RWPE1 (cell line): ENCODE measurements at regions not wholly inside any gene's neighbourhood (a gene's known extent, or its start where the extent isn't known, plus 50 kb on each side); places are given as distances from the start of the nearest gene placed in this dataset.

Experiments used
- CTCF ChIA-PET: fragments of 350-600 bp; sonication (Branson Sonifier 250); formaldehyde crosslinking; extraction: SDS; loops from one replicate; lab custom pipeline; 2021; lab: Yijun Ruan, JAX
- POLR2A ChIA-PET: fragments of 400-600 bp; formaldehyde crosslinking; extraction: SDS; loops from one replicate; lab custom pipeline; 2020; ENCODE audit warnings: antibody characterized with exemption; ENCODE audit not compliant: low non-redundant PET; lab: Yijun Ruan, JAX
- DNase-seq: peaks from one replicate; pipeline ENCODE4 v3.0.0; 2012; ENCODE audit warnings: low spot score
- H3K27ac ChIP-seq: fragments of 450-650 bp; 2 replicates; pipeline ENCODE4 v1.5.1; 2017
- TF ChIP-seq, protein P1 (sequence below): fragments of 450-650 bp; conservative IDR thresholded peaks from 2 replicates; pipeline ENCODE4 v1.5.1; 2017; ENCODE audit warnings: low read depth, mild to moderate bottlenecking

DNA sequence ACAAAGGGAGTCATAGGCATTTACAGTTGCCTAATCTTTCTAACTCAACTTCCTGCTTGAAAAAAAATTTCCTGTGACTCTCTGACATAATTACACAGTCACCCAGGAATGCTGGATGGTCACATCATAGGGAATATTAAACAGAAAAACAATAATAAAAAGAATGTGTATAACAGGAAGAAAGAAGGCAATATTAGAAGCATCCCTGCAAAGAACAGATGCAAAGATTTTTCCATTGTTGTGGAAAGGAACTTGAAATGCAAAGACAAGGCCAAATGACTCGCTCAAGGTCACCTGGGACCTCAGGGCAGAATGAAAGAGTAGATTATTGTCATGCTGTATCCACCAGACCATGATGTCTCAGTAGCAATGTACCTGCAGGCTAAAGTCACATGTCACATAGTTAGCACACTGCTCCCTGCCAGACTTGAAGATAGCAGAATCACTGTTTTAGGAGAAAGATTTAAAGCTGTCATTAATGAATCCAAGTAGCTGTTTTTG lies 184.3 kb downstream of the CYYR1 start:
- DNase-seq, result peak; percentile 26
- peak overlapping the region; percentile 83 for H3K27ac ChIP-seq
- ChIA-PET POLR2A (no interaction called here), CTCF (no interaction called here)
- TF ChIP-seq, protein P1, sequence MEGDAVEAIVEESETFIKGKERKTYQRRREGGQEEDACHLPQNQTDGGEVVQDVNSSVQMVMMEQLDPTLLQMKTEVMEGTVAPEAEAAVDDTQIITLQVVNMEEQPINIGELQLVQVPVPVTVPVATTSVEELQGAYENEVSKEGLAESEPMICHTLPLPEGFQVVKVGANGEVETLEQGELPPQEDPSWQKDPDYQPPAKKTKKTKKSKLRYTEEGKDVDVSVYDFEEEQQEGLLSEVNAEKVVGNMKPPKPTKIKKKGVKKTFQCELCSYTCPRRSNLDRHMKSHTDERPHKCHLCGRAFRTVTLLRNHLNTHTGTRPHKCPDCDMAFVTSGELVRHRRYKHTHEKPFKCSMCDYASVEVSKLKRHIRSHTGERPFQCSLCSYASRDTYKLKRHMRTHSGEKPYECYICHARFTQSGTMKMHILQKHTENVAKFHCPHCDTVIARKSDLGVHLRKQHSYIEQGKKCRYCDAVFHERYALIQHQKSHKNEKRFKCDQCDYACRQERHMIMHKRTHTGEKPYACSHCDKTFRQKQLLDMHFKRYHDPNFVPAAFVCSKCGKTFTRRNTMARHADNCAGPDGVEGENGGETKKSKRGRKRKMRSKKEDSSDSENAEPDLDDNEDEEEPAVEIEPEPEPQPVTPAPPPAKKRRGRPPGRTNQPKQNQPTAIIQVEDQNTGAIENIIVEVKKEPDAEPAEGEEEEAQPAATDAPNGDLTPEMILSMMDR, result no peak

DNA sequence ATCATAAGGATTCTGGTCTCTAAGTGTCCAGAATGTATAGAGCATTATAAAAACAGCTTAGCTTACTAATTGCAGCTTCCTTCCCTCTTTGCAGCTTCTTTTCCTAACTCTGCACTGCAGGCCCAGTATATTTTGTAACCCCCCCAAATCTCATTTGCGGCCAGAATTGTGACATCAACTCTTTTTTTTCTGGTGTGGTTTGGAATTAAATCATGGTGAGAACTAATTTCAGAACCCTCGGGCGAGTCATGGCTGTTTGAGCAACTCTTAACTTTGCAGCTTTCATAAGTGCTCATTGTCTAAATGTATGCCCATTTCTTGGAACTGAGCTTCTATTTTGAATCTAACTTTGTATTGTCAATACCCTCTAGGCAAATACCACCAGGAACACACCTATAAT lies 187.4 kb downstream of the CYYR1 start:
- no peak for DNase-seq
- POLR2A ChIA-PET, result no interaction called here
- TF ChIP-seq, protein P1, result no peak
- CTCF ChIA-PET, result interaction anchor here (0.6 kb wide), 1 partner anchor 23 kb away, joined by 3 read pairs; no protein-coding TSS in a partner anchor
- H3K27ac ChIP-seq, result no peak overlapping the region

DNA sequence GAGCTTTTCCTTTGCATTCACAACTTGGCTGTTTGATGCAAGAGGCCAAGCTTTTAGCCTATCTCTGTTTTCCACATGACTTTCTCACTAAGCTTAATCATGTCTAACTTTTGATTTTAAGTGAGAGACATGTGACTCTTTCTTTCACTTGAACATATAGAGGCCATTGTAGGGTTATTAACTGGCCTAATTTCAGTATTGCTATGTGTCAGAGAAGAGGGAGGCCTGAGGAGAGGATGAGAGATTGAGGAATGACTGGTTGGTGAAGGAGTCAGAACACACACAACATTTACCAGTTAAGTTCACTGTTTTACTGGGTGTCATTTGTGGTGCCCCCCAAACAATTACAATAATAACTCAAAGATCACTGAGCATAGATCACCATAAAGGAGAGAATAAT lies 193.5 kb downstream of the CYYR1 start:
- H3K27ac ChIP-seq, result no peak overlapping the region
- TF ChIP-seq, protein P1, result no peak
- ChIA-PET CTCF (no interaction called here), POLR2A (interaction anchor here (0.7 kb wide), 1 partner anchor 241 kb away, joined by 5 read pairs; no protein-coding TSS in a partner anchor)
- DNase-seq, result no peak

DNA sequence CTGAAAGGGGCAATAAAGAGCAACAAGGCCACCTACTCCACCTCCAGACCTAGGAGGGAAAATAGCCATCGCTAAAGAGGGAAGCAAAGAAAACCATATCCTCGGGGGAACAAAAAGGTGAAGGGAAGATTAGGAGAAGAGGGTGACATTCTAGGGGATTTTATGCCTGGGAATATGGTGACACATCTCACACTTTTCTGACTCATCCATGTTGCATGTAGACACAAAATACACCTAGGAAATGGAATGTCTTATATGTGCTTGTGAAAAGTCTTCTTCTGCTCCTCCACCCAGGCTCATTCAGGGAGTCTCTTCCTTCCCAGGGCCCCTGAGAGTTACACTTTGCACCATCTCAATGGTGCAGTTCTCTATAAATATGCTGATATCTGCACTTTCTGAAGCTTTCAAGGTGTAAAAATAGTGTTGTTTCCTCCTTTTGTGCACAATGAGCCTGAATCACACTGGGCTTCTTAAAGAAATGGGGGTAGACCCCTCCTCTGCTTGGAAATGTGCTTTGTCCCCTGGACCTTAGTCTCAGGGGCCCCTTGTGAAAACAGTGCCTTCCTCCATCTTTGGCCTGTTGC lies 195.9 kb downstream of the CYYR1 start:
- TF ChIP-seq, protein P1, result no peak
- peak; percentile 5 for DNase-seq
- ChIA-PET CTCF (no interaction called here), POLR2A (no interaction called here)
- no peak overlapping the region for H3K27ac ChIP-seq

DNA sequence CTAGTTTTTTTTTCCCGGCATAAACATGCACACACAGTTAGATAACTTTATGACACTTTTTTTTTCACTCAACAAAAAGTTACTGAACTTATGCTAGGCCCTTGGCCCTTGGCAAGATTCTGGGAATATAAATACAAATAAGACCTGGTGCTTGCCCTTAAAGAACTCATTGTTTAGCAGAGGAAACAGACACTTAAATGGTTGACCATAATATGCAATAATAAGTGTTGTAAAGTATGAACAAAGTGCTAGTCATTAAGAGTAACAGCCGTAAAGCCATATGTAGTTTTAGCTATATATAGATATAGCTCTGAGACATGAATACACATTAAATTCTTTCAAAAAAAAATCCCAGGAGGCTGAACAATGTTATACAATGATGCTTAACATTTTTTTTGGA lies 198.3 kb downstream of the CYYR1 start:
- CTCF ChIA-PET, result interaction anchor here (0.6 kb wide), 1 partner anchor 70 kb away, joined by 3 read pairs; no protein-coding TSS in a partner anchor
- TF ChIP-seq, protein P1, result no peak
- no peak overlapping the region for H3K27ac ChIP-seq
- DNase-seq, result no peak
- POLR2A ChIA-PET, result no interaction called here

DNA sequence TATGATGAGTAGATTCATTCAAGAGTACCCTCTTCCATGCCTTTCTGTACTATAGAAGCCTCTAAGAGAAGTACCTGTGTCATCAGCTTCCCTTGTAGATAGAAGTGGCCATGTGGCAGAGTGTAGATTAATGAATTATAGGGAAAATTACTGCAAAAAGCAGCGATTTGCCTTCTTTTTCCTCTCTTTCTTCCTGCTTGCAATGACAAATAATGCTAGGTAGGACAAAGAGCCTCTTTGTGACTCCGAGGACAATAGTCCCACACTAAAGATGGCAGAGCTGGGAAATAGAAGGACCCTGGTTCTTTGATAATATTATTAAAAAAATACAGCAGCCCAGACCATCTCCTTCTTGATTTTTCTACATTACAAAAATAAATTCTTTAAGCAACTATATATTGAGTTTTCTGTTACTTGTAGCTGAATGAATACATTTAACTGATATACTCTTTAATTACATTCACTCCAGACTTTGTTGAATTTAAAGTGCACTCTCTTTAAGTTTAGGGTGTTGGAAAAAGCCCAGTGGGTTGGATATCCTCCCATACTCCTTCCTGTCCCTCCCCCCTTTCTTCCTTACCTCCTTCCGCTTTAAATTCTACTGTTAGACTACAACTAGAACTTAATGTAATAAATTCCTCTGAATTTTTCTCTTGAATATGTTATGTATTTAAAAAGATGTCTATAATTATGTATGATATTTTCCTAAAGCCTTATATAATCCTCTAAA lies 198.2 kb upstream of the APP start:
- ChIA-PET POLR2A (no interaction called here), CTCF (no interaction called here)
- no peak overlapping the region for H3K27ac ChIP-seq
- TF ChIP-seq, protein P1, result no peak
- DNase-seq, result no peak
